Left colon (tissue), 2 donors: ENCODE measurements at regions not wholly inside any gene's neighbourhood (a gene's known extent, or its start where the extent isn't known, plus 50 kb on each side); places are given as distances from the start of the nearest gene placed in this dataset.
"Not testable (repeated sequence)": the region's sequence is repeated elsewhere in the genome, so short reads cannot be mapped to it uniquely, and the experiment has no call there.

Source experiments
- ATAC-seq: fragments of 200-7000 bp; cut with Tn5 transposase; one replicate; pipeline ENCODE4 v1.9.1; 2020; ENCODE audit warnings: mild to moderate bottlenecking, moderate library complexity
- DNase-seq, 2 donors: peaks; one replicate each; pipeline ENCODE4 v3.0.0-alpha.2; 2020
- intact Hi-C, 2 donors: fragments of 100-400 bp; cut with DNase I in 1 of 2; cut with micrococcal nuclease in 1 of 2; formaldehyde crosslinking; loops; one replicate each; pipeline versions ENCODE4 v1.11.2 to v1.14.0; 2022; cut with DNase I, micrococcal nuclease
- donor health status: DM: no; HTN: no; CAD: no.
- donor health status: DM: yes; HTN: yes; CAD: no.

GRCh38 chr6:26720663-26721218 lies 61.2 kb upstream of the ZNF322 start:
- ATAC-seq, intact Hi-C loops, DNase-seq: not testable (repeated sequence)

GRCh38 chr6:26730019-26730766 lies 70.6 kb upstream of the ZNF322 start:
- intact Hi-C loops, ATAC-seq, DNase-seq: not testable (repeated sequence)

- intact Hi-C loops, ATAC-seq, DNase-seq: not testable (repeated sequence)
Observed at GRCh38 chr6:26734776-26735472, 75.4 kb upstream of the ZNF322 start.

- intact Hi-C loops: no loop called here
- ATAC-seq: no peak
- DNase-seq: no peak
Observed at GRCh38 chr6:26739811-26740210, 80.3 kb upstream of the ZNF322 start.

GRCh38 chr6:26743157-26743821 lies 83.7 kb upstream of the ZNF322 start:
- ATAC-seq: no peak
- no peak for DNase-seq
- intact Hi-C loops: no loop called here

GRCh38 chr6:26743941-26744699 lies 84.6 kb upstream of the ZNF322 start:
- DNase-seq (no peak), ATAC-seq (no peak)
- intact Hi-C loops: no loop called here

GRCh38 chr6:26744837-26745282 lies 85.3 kb upstream of the ZNF322 start:
- intact Hi-C loops, DNase-seq, ATAC-seq: not testable (repeated sequence)

GRCh38 chr6:26745964-26746363 lies 86.4 kb upstream of the ZNF322 start:
- DNase-seq, ATAC-seq, intact Hi-C loops: not testable (repeated sequence)

- DNase-seq, intact Hi-C loops, ATAC-seq: not testable (repeated sequence)
Observed at GRCh38 chr6:26749126-26749758, 89.7 kb upstream of the ZNF322 start.

GRCh38 chr6:26749759-26750126 lies 90.2 kb upstream of the ZNF322 start:
- ATAC-seq, intact Hi-C loops, DNase-seq: not testable (repeated sequence)

- DNase-seq (no peak), ATAC-seq (no peak)
- intact Hi-C loops: no loop called here
Observed at GRCh38 chr6:26754212-26754611, 94.7 kb upstream of the ZNF322 start.

- intact Hi-C loops, ATAC-seq, DNase-seq: not testable (repeated sequence)
Observed at GRCh38 chr6:26754801-26755200, 95.3 kb upstream of the ZNF322 start.

- intact Hi-C loops, ATAC-seq, DNase-seq: not testable (repeated sequence)
Observed at GRCh38 chr6:26756067-26756805, 96.7 kb upstream of the ZNF322 start.

GRCh38 chr6:26766203-26766902 lies 106.8 kb upstream of the ZNF322 start:
- DNase-seq, intact Hi-C loops, ATAC-seq: not testable (repeated sequence)

- DNase-seq, intact Hi-C loops, ATAC-seq: not testable (repeated sequence)
Observed at GRCh38 chr6:26770941-26771666, 111.6 kb upstream of the ZNF322 start.

GRCh38 chr6:26773414-26773813 lies 113.9 kb upstream of the ZNF322 start:
- ATAC-seq, intact Hi-C loops, DNase-seq: not testable (repeated sequence)
